Lower leg skin (tissue), 4 donors: ENCODE measurements at regions not wholly inside any gene's neighbourhood (a gene's known extent, or its start where the extent isn't known, plus 50 kb on each side); places are given as distances from the start of the nearest gene placed in this dataset.
"Not testable (repeated sequence)": the region's sequence is repeated elsewhere in the genome, so short reads cannot be mapped to it uniquely, and the experiment has no call there.

Experiments
- DNase-seq, 2 donors: peaks; one replicate each; pipeline ENCODE4 v3.0.0-alpha.2; 2019; ENCODE audit warnings: low spot score in 2 of 2
- H3K4me3 ChIP-seq: fragments of 200-600 bp; sonication (generic); 2 replicates; pipeline ENCODE4 v1.5.1; 2017; ENCODE audit warnings: mild to moderate bottlenecking, low read depth; ENCODE audit not compliant: poor library complexity, severe bottlenecking
- POLR2A ChIP-seq, 2 donors: fragments of 450-650 bp; IDR thresholded peaks; one replicate each; pipeline ENCODE4 v1.6.1; 2016 to 2017; ENCODE audit warnings: antibody characterized with exemption in 2 of 2, mild to moderate bottlenecking in 1 of 2, moderate library complexity in 1 of 2
- WGBS, 2 donors: methylation state at CpG; one replicate each; pipeline ENCODE4 v1.1.5; 2018; 5-methylcytosine and 5-hydroxymethylcytosine counted together
- intact Hi-C: fragments of 100-400 bp; cut with DNase I; formaldehyde crosslinking; loops from one replicate; pipeline ENCODE4 v1.15.0; 2023; ENCODE audit warnings: low total_unique reads
- TF ChIP-seq, protein P1 (sequence below), 3 donors: fragments of 450-650 bp; IDR thresholded peaks; one replicate each; pipeline ENCODE4 v1.5.1; 2016; ENCODE audit warnings: antibody characterized with exemption in 3 of 3, mild to moderate bottlenecking in 3 of 3, moderate library complexity in 2 of 3

DNA sequence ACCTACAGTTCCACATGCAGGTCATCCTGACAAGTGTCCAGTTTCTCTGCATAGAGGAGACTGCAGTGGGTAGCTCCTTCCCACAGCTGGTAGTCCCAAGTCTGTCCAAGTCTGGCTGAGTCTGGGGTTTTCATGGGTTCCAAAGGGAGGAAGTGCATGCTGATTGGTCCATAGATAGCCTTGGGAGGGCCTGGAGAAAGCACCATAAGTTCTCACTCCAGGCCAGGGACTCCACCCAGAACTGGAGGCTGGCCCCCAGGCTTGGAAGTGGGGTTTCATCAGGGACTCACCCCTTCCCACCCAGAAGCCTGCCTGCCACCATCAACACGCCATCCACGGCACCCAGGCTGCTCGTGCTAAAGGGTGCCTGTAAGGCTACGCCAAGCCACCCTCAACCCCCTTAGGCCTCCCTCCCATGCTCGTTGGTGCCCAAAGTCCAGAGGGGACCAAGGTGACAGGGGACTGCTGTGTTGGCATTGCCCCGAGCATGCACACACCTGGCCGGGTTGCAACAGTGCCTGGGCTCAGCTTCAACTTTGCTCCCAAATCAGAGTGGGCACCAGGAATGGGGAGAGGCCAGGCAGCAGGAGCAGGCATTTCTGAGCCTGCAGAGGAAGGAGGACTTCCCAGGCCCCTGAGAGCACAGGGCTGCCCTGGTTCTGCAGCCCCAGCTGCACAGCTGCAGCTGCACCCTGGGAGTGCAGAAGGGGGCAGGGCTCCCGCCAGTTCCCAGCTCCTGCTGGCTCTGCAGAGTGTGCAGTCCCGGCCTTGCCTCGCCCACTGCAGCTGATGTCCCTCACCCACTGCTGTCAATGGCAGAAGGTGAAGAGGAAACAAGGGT, 116.5 kb upstream of the MAP2 start:
- no peak for TF ChIP-seq POLR2A (IDR thresholded peaks at IDR 0.05)
- TF ChIP-seq, protein P1, sequence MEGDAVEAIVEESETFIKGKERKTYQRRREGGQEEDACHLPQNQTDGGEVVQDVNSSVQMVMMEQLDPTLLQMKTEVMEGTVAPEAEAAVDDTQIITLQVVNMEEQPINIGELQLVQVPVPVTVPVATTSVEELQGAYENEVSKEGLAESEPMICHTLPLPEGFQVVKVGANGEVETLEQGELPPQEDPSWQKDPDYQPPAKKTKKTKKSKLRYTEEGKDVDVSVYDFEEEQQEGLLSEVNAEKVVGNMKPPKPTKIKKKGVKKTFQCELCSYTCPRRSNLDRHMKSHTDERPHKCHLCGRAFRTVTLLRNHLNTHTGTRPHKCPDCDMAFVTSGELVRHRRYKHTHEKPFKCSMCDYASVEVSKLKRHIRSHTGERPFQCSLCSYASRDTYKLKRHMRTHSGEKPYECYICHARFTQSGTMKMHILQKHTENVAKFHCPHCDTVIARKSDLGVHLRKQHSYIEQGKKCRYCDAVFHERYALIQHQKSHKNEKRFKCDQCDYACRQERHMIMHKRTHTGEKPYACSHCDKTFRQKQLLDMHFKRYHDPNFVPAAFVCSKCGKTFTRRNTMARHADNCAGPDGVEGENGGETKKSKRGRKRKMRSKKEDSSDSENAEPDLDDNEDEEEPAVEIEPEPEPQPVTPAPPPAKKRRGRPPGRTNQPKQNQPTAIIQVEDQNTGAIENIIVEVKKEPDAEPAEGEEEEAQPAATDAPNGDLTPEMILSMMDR (IDR thresholded peaks at IDR 0.05): no peak
- H3K4me3 ChIP-seq: no peak overlapping the region
- intact Hi-C loops: no loop called here
- WGBS, 2 donors: 73 to 84% methylated on average over 10 of the region's 10 CpGs
- no peak for DNase-seq

DNA sequence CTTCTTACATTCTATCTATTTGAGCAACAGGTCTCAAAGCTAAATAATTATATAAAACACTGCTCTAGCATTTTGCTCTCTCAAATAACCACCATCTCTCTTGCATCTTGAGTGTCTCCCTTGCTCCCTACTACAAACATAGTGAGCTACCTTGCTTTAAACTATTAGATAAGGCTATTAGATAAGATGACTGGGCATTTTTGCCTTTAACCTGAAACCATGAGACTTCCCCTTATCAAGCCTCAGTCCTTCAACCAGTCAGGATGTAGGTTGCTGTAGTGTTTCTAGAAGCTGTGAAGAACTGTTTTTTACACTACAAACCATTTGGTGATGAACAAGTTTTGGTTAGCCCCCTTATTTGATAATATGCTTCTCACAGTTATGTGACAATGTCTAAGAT, 115.4 kb upstream of the MAP2 start:
- intact Hi-C loops: no loop called here
- no peak for DNase-seq
- no peak for TF ChIP-seq POLR2A (IDR thresholded peaks at IDR 0.05)
- TF ChIP-seq, protein P1 (IDR thresholded peaks at IDR 0.05): no peak
- H3K4me3 ChIP-seq: no peak overlapping the region

GRCh38 chr2:209311948-209312347, 111.9 kb upstream of the MAP2 start:
- 50 to 59% methylated on average over 2 of the region's 2 CpGs for WGBS, 2 donors
- intact Hi-C loops: no loop called here
- no peak for DNase-seq
- TF ChIP-seq, protein P1 (IDR thresholded peaks at IDR 0.05): no peak
- TF ChIP-seq POLR2A (IDR thresholded peaks at IDR 0.05): no peak
- no peak overlapping the region for H3K4me3 ChIP-seq

DNA sequence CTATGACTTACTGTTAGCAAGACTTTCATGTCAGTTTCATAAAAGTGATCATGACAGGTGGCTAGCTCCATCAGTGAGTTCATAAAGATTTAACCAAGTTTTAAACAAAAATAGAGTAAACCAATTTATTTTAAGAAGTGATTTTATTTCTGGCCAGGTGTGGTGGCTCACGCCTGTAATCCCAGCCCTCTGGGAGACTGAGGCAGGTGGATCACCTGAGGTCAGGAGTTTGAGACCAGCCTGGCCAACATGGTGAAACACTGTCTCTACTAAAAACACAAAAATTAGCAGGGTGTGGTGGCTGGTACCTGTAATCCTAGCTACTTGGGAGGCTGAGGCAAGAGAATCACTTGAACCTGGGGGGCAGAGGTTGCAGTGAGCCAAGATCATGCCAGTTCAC, 111.4 kb upstream of the MAP2 start:
- 80% methylated on average over 1 of the region's 1 CpG for WGBS, 2 donors
- H3K4me3 ChIP-seq, intact Hi-C loops, DNase-seq: not testable (repeated sequence)

- no peak overlapping the region for H3K4me3 ChIP-seq
- TF ChIP-seq, protein P1 (IDR thresholded peaks at IDR 0.05): no peak
- TF ChIP-seq POLR2A (IDR thresholded peaks at IDR 0.05): no peak
- WGBS, 2 donors: 76 to 86% methylated on average over 2 of the region's 2 CpGs
- intact Hi-C loops: no loop called here
- no peak for DNase-seq
Observed at GRCh38 chr2:209314653-209315052, 109.2 kb upstream of the MAP2 start.

- 62 to 69% methylated on average over 2 of the region's 2 CpGs for WGBS, 2 donors
- H3K4me3 ChIP-seq: no peak overlapping the region
- no peak for DNase-seq
- intact Hi-C loops: no loop called here
- no peak for TF ChIP-seq POLR2A (IDR thresholded peaks at IDR 0.05)
- TF ChIP-seq, protein P1 (IDR thresholded peaks at IDR 0.05): no peak
Observed at GRCh38 chr2:209316141-209316540, 107.7 kb upstream of the MAP2 start.
